Calu3 (cell line): ENCODE measurements at regions not wholly inside any gene's neighbourhood (a gene's known extent, or its start where the extent isn't known, plus 50 kb on each side); places are given as distances from the start of the nearest gene placed in this dataset.
A peak's percentile ranks its signal among the peaks of the same experiment; 100 is the strongest.

Experiments used
- BruUV-seq: library from RNA; stranded (reverse); fragments of 400-500 nt; replicated peaks from 2 replicates; lab custom pipeline; 2021; lab: Mats Ljungman, UMichigan
- CTCF ChIA-PET: fragments of 300-600 bp; sonication (Branson Sonifier 250); formaldehyde crosslinking; loops from one replicate; lab custom pipeline; 2022; ENCODE audit warnings: antibody characterized with exemption; lab: Charles Lee
- DNase-seq: peaks from one replicate; pipeline ENCODE4 v3.0.0; 2022
- H3K27ac Mint-ChIP-seq: one replicate; pipeline ENCODE4 v1.8.0; 2022; ENCODE audit warnings: mixed read lengths; ENCODE audit not compliant: unreplicated experiment
- H3K27me3 Mint-ChIP-seq: one replicate; pipeline ENCODE4 v1.8.0; 2022; ENCODE audit warnings: mixed read lengths; ENCODE audit not compliant: unreplicated experiment
- H3K36me3 Mint-ChIP-seq: one replicate; pipeline ENCODE4 v1.8.0; 2022; ENCODE audit warnings: mild to moderate bottlenecking, moderate library complexity, mixed read lengths; ENCODE audit not compliant: insufficient read depth, unreplicated experiment
- H3K4me1 Mint-ChIP-seq: one replicate; pipeline ENCODE4 v1.8.0; 2022; ENCODE audit warnings: mild to moderate bottlenecking, low read depth, mixed read lengths; ENCODE audit not compliant: unreplicated experiment
- H3K4me3 Mint-ChIP-seq: one replicate; pipeline ENCODE4 v1.8.0; 2022; ENCODE audit warnings: mild to moderate bottlenecking, low read depth, moderate library complexity, mixed read lengths; ENCODE audit not compliant: unreplicated experiment
- H3K9me3 Mint-ChIP-seq: one replicate; pipeline ENCODE4 v1.8.0; 2022; ENCODE audit warnings: low read depth, mixed read lengths; ENCODE audit not compliant: unreplicated experiment
- CTCF ChIP-seq: fragments of 200-600 bp; IDR thresholded peaks from one replicate; pipeline ENCODE4 v1.8.0; 2022; ENCODE audit warnings: antibody characterized with exemption; ENCODE audit not compliant: unreplicated experiment
- intact Hi-C: fragments of 100-400 bp; cut with micrococcal nuclease; formaldehyde crosslinking; loops from one replicate; pipeline ENCODE4 v1.10.0; 2022; ENCODE audit not compliant: unreplicated experiment

GRCh38 chr3:168864107-168865021 lies 768.6 kb upstream of the GOLIM4 start:
- BruUV-seq = no TSS peak
- H3K9me3 Mint-ChIP-seq = no peaks in the 10 kb centered on the region
- H3K36me3 Mint-ChIP-seq = no peaks in the 10 kb centered on the region
- CTCF ChIA-PET = interaction anchor here (0.7 to 3.1 kb wide), 19 partner anchors 9 to 882 kb away, joined by 3 to 28 read pairs (median 5); no protein-coding TSS in a partner anchor
- H3K27ac Mint-ChIP-seq = peak overlapping the region; percentile 33
- H3K27me3 Mint-ChIP-seq = no peaks in the 10 kb centered on the region
- TF ChIP-seq CTCF = no peak
- intact Hi-C loops = loop anchor here (1.0 to 10.0 kb wide), 5 partner anchors 25 to 880 kb away; no protein-coding TSS in a partner anchor
- no peak for DNase-seq
- H3K4me1 Mint-ChIP-seq = peaks cover 95% of the 10 kb centered on the region
- H3K4me3 Mint-ChIP-seq = peak overlapping the region; percentile 49

GRCh38 chr3:168863561-168863960 lies 767.8 kb upstream of the GOLIM4 start:
- Mint-ChIP-seq H3K4me1 (peaks cover 97% of the 10 kb centered on the region), H3K9me3 (no peaks in the 10 kb centered on the region), H3K4me3 (no peak overlapping the region), H3K36me3 (no peaks in the 10 kb centered on the region), H3K27ac (no peak overlapping the region), H3K27me3 (no peaks in the 10 kb centered on the region)
- intact Hi-C loops = loop anchor here (10.0 kb wide), 1 partner anchor 521 kb away; no protein-coding TSS in a partner anchor
- CTCF ChIA-PET = interaction anchor here (0.6 to 2.2 kb wide), 3 partner anchors 15 to 285 kb away, joined by 4 to 16 read pairs (median 6); no protein-coding TSS in a partner anchor
- no peak for DNase-seq
- no TSS peak for BruUV-seq
- TF ChIP-seq CTCF = no peak

- BruUV-seq = no TSS peak
- DNase-seq = no peak
- CTCF ChIA-PET = interaction anchor here (0.6 to 2.2 kb wide), 4 partner anchors 15 to 882 kb away, joined by 3 to 6 read pairs (median 3); no protein-coding TSS in a partner anchor
- Mint-ChIP-seq H3K27me3 (no peaks in the 10 kb centered on the region), H3K4me3 (no peak overlapping the region), H3K36me3 (no peaks in the 10 kb centered on the region), H3K27ac (no peak overlapping the region), H3K4me1 (peaks cover 88% of the 10 kb centered on the region), H3K9me3 (no peaks in the 10 kb centered on the region)
- intact Hi-C loops = loop anchor here (10.0 kb wide), 1 partner anchor 522 kb away; no protein-coding TSS in a partner anchor
- TF ChIP-seq CTCF = no peak
These were observed 766.7 kb upstream of the GOLIM4 start for GRCh38 chr3:168862466-168862865.

GRCh38 chr3:168860592-168860991 lies 764.9 kb upstream of the GOLIM4 start:
- H3K4me1 Mint-ChIP-seq = peaks cover 69% of the 10 kb centered on the region
- no peak overlapping the region for H3K27ac Mint-ChIP-seq
- H3K27me3 Mint-ChIP-seq = no peaks in the 10 kb centered on the region
- no peak overlapping the region for H3K4me3 Mint-ChIP-seq
- H3K36me3 Mint-ChIP-seq = no peaks in the 10 kb centered on the region
- no TSS peak for BruUV-seq
- intact Hi-C loops = loop anchor here (10.0 kb wide), 1 partner anchor 524 kb away; no protein-coding TSS in a partner anchor
- peaks cover 4% of the 10 kb centered on the region for H3K9me3 Mint-ChIP-seq
- CTCF ChIA-PET = no interaction called here
- DNase-seq = no peak
- TF ChIP-seq CTCF = no peak
